ENCODE measurements at regions not wholly inside any gene's neighbourhood (a gene's known extent, or its start where the extent isn't known, plus 50 kb on each side); places are given as distances from the start of the nearest gene placed in this dataset.

DNA sequence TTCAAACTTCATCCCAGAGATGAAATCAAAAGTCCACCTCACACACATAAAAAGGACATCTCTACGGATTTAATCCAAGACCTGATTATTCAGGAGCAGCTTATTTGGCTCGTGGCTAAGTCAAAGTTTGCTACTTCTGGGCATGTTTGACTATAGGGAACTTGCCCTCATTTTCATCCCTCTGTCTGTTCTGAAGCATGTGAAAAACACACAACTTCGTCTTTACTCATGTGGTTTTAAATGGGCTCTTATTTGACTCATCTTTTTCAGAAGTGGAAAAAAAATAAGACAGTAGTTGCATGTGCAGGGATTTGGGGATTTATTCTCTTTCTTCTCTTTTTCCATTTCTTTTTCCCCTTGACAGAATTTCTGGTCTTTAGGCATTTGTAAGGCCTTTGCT, 295.9 kb downstream of the TFEC start:
- TF ChIP-seq, protein P1, sequence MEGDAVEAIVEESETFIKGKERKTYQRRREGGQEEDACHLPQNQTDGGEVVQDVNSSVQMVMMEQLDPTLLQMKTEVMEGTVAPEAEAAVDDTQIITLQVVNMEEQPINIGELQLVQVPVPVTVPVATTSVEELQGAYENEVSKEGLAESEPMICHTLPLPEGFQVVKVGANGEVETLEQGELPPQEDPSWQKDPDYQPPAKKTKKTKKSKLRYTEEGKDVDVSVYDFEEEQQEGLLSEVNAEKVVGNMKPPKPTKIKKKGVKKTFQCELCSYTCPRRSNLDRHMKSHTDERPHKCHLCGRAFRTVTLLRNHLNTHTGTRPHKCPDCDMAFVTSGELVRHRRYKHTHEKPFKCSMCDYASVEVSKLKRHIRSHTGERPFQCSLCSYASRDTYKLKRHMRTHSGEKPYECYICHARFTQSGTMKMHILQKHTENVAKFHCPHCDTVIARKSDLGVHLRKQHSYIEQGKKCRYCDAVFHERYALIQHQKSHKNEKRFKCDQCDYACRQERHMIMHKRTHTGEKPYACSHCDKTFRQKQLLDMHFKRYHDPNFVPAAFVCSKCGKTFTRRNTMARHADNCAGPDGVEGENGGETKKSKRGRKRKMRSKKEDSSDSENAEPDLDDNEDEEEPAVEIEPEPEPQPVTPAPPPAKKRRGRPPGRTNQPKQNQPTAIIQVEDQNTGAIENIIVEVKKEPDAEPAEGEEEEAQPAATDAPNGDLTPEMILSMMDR (IDR thresholded peaks at IDR 0.05): no peak
- ChIA-PET CTCF (no interaction called here), POLR2A (no interaction called here)
- no peak overlapping the region for H3K4me3 Mint-ChIP-seq
- no peaks in the 10 kb centered on the region for H3K9me3 Mint-ChIP-seq
- no peaks in the 10 kb centered on the region for H3K36me3 Mint-ChIP-seq (ENCODE audit: low read depth)
- no peaks in the 10 kb centered on the region for H3K27me3 Mint-ChIP-seq
- H3K4me1 Mint-ChIP-seq (ENCODE audit: low read depth): no peaks in the 10 kb centered on the region
- intact Hi-C loops (cut with micrococcal nuclease): no loop called here
- ATAC-seq: no peak
- no peak for DNase-seq
- H3K27ac Mint-ChIP-seq: no peak overlapping the region

DNA sequence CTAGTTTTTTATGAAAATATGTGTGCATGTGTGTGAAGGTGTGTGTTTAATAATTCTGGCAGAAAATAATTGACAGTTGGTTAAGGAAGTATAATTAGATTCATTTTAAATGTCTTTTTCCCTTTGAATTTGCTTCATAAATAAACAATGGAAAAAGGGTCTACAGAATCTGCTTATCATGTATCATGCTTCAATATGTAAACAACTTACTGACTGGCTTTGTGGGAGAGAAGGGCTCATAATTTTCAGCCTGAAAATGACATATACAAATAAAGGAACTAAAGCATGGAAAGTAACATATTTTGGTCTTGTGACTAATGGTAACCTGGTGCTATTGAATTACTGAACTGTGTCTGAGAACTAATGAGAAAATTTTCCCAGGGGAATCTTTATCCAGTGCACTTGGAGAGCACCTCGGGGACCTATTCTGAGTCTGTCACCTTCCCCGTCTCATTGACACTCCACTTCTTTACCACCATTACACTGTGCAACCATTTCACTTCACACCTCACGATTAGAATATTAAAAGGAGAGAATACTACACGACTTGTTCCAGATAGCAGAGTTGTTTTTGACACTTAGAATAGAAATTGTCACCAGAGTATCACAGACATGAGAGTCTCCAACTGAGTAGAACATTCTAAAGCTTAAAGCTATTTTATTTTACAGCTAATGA, 298.6 kb downstream of the TFEC start:
- intact Hi-C loops (cut with micrococcal nuclease): no loop called here
- POLR2A ChIA-PET: no interaction called here
- TF ChIP-seq, protein P1 (IDR thresholded peaks at IDR 0.05): no peak
- Mint-ChIP-seq H3K27ac (no peak overlapping the region), H3K36me3 (ENCODE audit: low read depth) (no peaks in the 10 kb centered on the region), H3K4me3 (no peak overlapping the region), H3K9me3 (no peaks in the 10 kb centered on the region), H3K27me3 (no peaks in the 10 kb centered on the region), H3K4me1 (ENCODE audit: low read depth) (no peaks in the 10 kb centered on the region)
- ATAC-seq: no peak
- no peak for DNase-seq
- CTCF ChIA-PET: no interaction called here

DNA sequence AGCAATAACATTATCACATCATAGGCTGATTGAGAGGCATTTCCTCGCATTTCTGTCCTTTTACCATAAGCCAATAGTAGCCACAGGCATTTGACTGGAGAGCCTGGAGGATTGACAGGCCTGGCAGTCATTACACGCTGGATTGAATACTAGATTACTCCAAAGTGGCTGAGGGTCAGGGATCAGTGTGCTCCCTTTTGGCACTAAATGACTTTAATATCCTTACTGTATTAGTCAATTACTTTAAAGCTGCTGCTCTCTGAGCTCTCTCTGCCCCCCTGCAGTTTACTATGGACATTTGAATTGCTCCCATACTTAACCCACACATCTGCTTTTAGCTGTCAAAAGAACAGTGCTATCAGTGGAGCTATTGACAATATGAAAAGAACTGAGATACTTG, 302.0 kb downstream of the TFEC start:
- H3K4me1 Mint-ChIP-seq (ENCODE audit: low read depth): no peaks in the 10 kb centered on the region
- no peaks in the 10 kb centered on the region for H3K9me3 Mint-ChIP-seq
- ChIA-PET CTCF (no interaction called here), POLR2A (interaction anchor here (0.5 kb wide), 1 partner anchor 1697 kb away, joined by 3 read pairs; no protein-coding TSS in a partner anchor)
- DNase-seq: no peak
- H3K4me3 Mint-ChIP-seq: no peak overlapping the region
- ATAC-seq: no peak
- intact Hi-C loops (cut with micrococcal nuclease): no loop called here
- H3K27me3 Mint-ChIP-seq: no peaks in the 10 kb centered on the region
- H3K36me3 Mint-ChIP-seq (ENCODE audit: low read depth): no peaks in the 10 kb centered on the region
- TF ChIP-seq, protein P1 (IDR thresholded peaks at IDR 0.05): no peak
- H3K27ac Mint-ChIP-seq: no peak overlapping the region

DNA sequence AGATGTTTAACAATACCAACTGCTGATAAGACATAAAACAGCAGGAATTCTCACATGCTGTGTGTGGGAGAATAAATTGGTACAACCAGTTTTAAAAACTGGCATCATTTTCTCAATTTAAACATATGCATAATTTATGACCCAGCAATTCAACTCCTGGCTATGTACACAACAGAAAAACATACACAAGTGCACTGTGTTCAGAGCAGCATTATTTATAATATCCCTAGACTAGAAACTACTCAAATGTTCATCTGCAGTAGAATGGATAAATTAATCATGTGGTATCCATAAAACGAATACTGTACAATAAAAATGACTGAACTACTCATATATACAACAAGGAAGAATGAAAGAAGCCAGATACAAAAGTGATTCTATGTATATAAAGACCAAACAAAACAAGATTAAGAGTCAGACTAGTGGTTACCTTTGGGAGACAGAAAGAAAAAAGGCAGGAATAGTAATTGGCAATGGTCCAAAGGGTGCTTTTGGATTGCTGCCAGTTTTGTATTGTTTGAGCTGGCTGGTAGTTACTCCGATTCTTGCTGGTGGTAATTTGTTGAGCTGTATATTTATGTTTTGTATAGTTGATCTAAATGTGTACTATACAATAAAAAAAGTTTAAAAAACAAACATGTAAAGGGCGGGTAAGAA, 306.0 kb downstream of the TFEC start:
- H3K4me1 Mint-ChIP-seq (ENCODE audit: low read depth): peaks cover 4% of the 10 kb centered on the region
- intact Hi-C loops (cut with micrococcal nuclease): no loop called here
- CTCF ChIA-PET: no interaction called here
- TF ChIP-seq, protein P1 (IDR thresholded peaks at IDR 0.05): no peak
- DNase-seq (no peak), ATAC-seq (no peak)
- H3K9me3 Mint-ChIP-seq: no peaks in the 10 kb centered on the region
- no peak overlapping the region for H3K27ac Mint-ChIP-seq
- POLR2A ChIA-PET: no interaction called here
- H3K27me3 Mint-ChIP-seq: no peaks in the 10 kb centered on the region
- H3K4me3 Mint-ChIP-seq: no peak overlapping the region
- H3K36me3 Mint-ChIP-seq (ENCODE audit: low read depth): no peaks in the 10 kb centered on the region

DNA sequence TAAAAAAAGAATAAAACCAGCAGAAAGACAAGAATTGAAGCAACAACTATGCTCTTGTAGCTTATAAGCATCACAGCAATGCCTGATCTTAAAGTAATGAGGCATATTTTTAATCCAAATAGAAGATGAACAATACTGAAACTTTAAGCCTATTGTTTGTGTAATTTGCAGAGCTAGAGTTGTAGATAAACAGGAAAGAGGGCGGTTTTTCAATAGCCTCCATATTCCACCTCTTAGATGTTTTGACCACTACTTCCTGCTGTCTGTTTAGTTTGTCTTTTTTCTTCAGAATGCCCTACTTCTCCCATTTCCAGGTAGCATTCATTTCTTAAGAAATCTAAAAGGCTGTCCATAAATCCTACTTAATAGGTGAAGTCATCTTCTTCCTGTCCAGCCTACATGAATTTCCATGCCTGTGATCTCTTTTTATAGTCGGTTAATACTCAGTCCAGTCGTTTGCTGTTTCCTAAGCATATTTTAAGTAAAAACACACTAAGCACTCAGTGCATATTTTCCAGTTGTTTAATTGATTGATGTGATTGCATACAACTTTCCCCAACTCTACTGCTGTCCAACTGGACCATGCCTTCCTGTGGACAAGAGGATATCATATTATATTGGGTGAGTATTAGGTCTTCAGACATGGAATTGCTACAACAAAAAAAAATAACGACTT, 308.1 kb downstream of the TFEC start:
- H3K4me3 Mint-ChIP-seq: no peak overlapping the region
- TF ChIP-seq, protein P1 (IDR thresholded peaks at IDR 0.05): no peak
- H3K27me3 Mint-ChIP-seq: no peaks in the 10 kb centered on the region
- no peaks in the 10 kb centered on the region for H3K9me3 Mint-ChIP-seq
- ATAC-seq: no peak
- ChIA-PET POLR2A (no interaction called here), CTCF (interaction anchor here (0.6 kb wide), 1 partner anchor 119 kb away, joined by 3 read pairs; no protein-coding TSS in a partner anchor)
- H3K27ac Mint-ChIP-seq: peak overlapping the region; percentile 66
- DNase-seq: no peak
- intact Hi-C loops (cut with micrococcal nuclease): no loop called here
- no peaks in the 10 kb centered on the region for H3K36me3 Mint-ChIP-seq (ENCODE audit: low read depth)
- peaks cover 4% of the 10 kb centered on the region for H3K4me1 Mint-ChIP-seq (ENCODE audit: low read depth)
